HuH-7 (cell line): ENCODE measurements at regions not wholly inside any gene's neighbourhood (a gene's known extent, or its start where the extent isn't known, plus 50 kb on each side); places are given as distances from the start of the nearest gene placed in this dataset.

ENCODE experiments used
- DNase-seq: peaks from one replicate; pipeline ENCODE4 v3.0.0; 2011; ENCODE audit warnings: low spot score

DNA sequence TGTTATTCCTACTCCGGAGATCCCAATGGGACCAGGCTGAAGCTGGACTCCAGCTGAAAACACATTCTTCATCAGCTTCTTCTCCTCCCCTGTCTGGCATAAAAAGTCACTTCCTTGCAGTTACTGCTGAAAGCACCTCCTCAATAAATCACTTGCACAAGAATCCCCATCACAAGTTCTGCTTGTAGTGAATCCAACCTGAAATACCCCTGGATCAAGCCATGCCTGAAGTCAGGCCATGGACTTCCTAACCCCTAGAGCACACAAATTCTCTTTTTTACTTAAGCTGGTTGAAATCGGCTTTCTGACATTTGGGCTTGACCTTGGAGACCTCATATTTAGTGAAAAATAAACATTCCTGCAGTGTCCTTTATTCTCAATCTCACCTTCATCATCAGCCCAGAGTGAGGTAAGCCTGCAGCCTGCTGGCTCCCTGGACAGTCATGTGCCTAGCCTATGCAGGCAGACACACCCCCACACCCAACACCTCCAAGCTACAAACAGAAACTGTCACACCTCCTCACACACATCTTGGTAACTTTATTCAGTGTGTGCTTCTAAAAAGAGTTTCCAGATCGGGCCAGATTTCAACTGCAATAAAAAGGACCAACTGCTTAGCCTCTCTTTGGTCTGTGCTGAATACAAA is 51.5 kb upstream of the PTPRT start:
- DNase-seq = no peak
